ENCODE measurements at regions not wholly inside any gene's neighbourhood (a gene's known extent, or its start where the extent isn't known, plus 50 kb on each side); places are given as distances from the start of the nearest gene placed in this dataset.

DNA sequence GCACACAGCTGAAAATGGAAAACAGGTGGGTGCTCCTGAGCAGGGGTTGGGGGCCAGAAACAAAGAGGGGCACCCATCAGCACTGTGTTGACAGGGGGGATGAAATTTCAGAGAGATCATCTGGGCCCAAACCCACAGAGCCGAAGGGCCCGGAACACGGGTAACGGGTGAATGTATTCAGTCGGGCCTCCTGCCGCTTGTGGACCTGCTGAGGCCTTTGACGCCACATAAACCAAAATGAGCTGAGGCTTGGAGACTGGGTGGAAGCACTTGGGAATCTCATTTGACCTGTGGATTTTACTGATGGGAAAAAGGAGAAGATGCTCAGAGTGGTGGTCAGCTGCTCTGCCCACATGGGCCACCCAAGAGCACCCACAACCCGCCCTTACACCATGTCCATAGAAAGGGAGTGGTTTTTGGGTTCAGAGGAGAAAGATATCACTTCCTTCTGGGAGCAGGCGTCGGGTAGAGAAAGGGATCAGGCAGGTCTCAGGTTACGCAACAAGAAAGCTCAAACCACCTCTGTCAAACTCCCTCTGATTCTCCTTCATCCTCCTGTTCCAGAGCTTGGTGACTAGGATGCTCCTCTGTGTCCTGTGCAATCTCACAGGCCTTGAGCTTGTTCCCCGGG, 106.8 kb upstream of the BCL2L14 start:
- no peak for DNase-seq (ENCODE audit: low spot score in 2 of 2)
- intact Hi-C loops (cut with DNase I; ENCODE audit: low total_unique reads), result no loop called here
- WGBS, 2 donors, result 87% methylated on average over 12 of the region's 12 CpGs
- TF ChIP-seq POLR2A (IDR thresholded peaks at IDR 0.05), result no peak
- TF ChIP-seq, protein P1, sequence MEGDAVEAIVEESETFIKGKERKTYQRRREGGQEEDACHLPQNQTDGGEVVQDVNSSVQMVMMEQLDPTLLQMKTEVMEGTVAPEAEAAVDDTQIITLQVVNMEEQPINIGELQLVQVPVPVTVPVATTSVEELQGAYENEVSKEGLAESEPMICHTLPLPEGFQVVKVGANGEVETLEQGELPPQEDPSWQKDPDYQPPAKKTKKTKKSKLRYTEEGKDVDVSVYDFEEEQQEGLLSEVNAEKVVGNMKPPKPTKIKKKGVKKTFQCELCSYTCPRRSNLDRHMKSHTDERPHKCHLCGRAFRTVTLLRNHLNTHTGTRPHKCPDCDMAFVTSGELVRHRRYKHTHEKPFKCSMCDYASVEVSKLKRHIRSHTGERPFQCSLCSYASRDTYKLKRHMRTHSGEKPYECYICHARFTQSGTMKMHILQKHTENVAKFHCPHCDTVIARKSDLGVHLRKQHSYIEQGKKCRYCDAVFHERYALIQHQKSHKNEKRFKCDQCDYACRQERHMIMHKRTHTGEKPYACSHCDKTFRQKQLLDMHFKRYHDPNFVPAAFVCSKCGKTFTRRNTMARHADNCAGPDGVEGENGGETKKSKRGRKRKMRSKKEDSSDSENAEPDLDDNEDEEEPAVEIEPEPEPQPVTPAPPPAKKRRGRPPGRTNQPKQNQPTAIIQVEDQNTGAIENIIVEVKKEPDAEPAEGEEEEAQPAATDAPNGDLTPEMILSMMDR (IDR thresholded peaks at IDR 0.05), result no peak
- H3K4me3 ChIP-seq (ENCODE audit: low read depth, poor library complexity, severe bottlenecking), result no peak overlapping the region

DNA sequence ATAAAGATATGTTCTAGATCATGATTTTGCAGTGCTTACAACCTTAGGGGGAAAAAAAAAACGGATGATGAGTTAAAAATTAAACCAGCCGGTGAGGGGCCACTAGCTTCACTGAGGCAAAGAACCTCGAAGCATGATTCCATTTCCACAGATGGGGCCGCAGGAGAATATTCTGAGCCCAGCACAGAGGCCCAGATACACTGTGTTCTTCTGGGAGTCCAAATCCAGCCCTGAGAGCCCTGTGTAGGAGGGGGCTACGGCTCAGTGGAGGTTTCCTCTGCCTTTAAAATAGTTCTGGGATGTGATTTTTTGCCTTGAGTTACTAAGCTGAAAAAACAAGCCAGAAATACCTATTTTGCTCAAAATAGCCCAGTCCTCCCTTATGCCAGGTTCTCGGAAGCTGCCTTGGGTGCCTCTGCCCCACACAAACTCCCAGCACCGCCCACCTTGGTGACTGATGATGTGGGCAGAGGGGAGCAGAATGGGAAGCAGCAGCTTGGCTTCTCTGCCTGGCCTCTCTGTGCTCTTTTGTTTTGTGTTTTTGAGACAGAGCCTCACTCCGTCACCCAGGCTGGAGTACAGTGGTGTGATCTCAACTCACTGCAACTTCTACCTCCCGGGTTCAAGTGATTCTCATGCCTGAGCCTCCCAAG, 105.4 kb upstream of the BCL2L14 start:
- TF ChIP-seq, protein P1 (IDR thresholded peaks at IDR 0.05), result no peak
- no peak for TF ChIP-seq POLR2A (IDR thresholded peaks at IDR 0.05)
- WGBS, 2 donors, result 84 to 90% methylated on average over 9 of the region's 9 CpGs
- intact Hi-C loops (cut with DNase I; ENCODE audit: low total_unique reads), result no loop called here
- no peak for DNase-seq (ENCODE audit: low spot score in 2 of 2)
- H3K4me3 ChIP-seq (ENCODE audit: low read depth, poor library complexity, severe bottlenecking), result no peak overlapping the region

DNA sequence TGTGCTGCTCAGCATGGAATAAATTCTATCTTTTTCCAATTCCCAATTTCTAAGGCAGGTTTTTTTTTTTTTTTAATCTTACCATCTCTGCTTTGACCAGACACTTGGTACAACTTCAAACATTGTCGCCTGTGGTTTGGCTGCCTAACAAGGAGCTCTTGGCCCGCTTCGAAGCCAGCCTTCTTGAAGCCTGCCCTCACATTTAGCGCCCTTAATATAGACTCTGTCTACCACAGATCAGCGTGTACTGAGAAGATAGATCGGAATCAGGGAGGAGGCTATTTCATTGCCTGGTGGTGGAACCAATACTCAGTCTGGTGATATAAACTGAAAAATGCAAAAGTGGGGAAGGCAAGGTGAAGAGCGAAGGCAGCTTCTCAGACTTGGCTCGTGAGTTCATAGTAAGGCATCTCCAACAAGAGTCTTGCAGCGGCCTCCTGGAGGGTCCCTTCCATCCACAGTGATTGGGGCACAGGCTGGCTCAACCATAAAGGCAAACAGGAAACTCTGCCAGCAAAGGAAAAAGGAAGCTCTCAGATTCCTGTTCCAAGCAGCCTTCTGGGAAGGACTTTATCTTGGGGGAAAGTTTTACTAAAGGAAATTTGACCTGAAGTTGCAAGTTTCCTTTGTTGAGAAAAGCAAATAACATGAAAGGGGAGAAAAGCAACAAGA, 103.2 kb upstream of the BCL2L14 start:
- no peak for DNase-seq (ENCODE audit: low spot score in 2 of 2)
- TF ChIP-seq, protein P1 (IDR thresholded peaks at IDR 0.05), result no peak
- TF ChIP-seq POLR2A (IDR thresholded peaks at IDR 0.05), result no peak
- no peak overlapping the region for H3K4me3 ChIP-seq (ENCODE audit: low read depth, poor library complexity, severe bottlenecking)
- intact Hi-C loops (cut with DNase I; ENCODE audit: low total_unique reads), result no loop called here
- 55 to 68% methylated on average over 9 of the region's 9 CpGs for WGBS, 2 donors

DNA sequence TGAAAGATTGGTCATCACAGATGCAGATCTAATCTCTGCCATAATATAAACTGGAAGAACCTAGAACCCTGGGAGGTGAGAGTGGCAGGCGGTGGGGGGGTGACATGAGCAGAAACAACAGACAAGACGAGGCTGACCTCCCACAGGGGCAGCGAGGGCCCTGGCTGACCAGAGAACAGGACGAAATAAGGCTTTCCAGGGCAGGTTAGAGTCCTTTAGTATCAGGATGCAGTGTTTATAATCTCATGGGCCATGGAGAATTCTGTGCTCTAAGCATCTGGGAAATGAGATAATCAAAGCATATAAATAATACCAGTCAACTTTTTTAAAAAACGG, 102.7 kb upstream of the BCL2L14 start:
- intact Hi-C loops (cut with DNase I; ENCODE audit: low total_unique reads), result no loop called here
- TF ChIP-seq POLR2A (IDR thresholded peaks at IDR 0.05), result no peak
- TF ChIP-seq, protein P1 (IDR thresholded peaks at IDR 0.05), result no peak
- DNase-seq (ENCODE audit: low spot score in 2 of 2), result no peak
- no peak overlapping the region for H3K4me3 ChIP-seq (ENCODE audit: low read depth, poor library complexity, severe bottlenecking)
- WGBS, 2 donors, result 56 to 70% methylated on average over 5 of the region's 5 CpGs

DNA sequence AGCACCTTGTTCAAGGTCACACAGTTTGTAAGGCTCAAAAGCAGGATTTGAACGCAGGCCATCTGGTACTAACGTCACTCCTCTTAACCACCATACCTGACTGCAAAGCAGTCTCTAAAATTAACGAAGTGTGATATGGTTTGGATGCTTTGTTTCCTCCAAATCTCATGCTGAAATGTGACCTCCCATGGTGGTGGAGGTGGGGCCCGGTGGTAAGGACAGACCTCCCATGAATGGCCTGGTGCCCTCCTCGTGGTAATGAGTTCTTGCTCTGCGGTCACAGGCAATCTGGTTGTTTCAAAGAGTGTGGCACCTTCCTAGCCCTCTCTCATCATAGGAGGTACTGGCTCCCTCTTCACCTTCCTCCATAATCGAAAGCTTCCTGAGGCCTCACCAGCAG, 102.2 kb upstream of the BCL2L14 start:
- TF ChIP-seq, protein P1 (IDR thresholded peaks at IDR 0.05), result no peak
- TF ChIP-seq POLR2A (IDR thresholded peaks at IDR 0.05), result no peak
- DNase-seq (ENCODE audit: low spot score in 2 of 2), result no peak
- no peak overlapping the region for H3K4me3 ChIP-seq (ENCODE audit: low read depth, poor library complexity, severe bottlenecking)
- WGBS, 2 donors, result 72 to 77% methylated on average over 7 of the region's 7 CpGs
- intact Hi-C loops (cut with DNase I; ENCODE audit: low total_unique reads), result no loop called here

Data from lower leg skin (tissue), 4 donors.